ENCODE measurements at regions not wholly inside any gene's neighbourhood (a gene's known extent, or its start where the extent isn't known, plus 50 kb on each side); places are given as distances from the start of the nearest gene placed in this dataset.

DNA sequence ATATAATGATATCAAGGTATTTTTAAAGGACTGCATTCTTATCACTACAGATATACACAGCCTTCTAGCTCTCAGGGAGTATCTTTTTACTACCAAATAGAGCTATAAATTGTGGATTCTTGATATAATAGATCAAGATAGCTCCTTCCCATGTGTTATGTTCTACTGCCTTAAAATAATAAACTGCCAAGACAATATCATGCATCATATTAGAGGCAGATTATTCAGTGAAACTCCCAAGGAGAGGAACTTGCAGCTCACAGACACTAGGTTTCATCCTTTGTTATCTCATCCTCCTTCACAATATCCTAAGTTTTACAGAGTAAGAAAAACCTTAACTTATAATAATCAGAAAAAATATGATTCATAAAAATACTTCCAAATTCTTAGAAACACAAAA lies 802.8 kb downstream of the DIAPH3 start:
- POLR2A ChIA-PET, result no interaction called here
- no peak overlapping the region for H3K4me3 ChIP-seq (ENCODE audit: low read depth, low read length)
- CTCF ChIA-PET, result no interaction called here
- TF ChIP-seq, protein P1, sequence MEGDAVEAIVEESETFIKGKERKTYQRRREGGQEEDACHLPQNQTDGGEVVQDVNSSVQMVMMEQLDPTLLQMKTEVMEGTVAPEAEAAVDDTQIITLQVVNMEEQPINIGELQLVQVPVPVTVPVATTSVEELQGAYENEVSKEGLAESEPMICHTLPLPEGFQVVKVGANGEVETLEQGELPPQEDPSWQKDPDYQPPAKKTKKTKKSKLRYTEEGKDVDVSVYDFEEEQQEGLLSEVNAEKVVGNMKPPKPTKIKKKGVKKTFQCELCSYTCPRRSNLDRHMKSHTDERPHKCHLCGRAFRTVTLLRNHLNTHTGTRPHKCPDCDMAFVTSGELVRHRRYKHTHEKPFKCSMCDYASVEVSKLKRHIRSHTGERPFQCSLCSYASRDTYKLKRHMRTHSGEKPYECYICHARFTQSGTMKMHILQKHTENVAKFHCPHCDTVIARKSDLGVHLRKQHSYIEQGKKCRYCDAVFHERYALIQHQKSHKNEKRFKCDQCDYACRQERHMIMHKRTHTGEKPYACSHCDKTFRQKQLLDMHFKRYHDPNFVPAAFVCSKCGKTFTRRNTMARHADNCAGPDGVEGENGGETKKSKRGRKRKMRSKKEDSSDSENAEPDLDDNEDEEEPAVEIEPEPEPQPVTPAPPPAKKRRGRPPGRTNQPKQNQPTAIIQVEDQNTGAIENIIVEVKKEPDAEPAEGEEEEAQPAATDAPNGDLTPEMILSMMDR (IDR thresholded peaks at IDR 0.05; ENCODE audit: insufficient read depth, low read length, missing control alignments), result no peak
- DNase-seq (ENCODE audit: low read depth, low spot score), result no peak

DNA sequence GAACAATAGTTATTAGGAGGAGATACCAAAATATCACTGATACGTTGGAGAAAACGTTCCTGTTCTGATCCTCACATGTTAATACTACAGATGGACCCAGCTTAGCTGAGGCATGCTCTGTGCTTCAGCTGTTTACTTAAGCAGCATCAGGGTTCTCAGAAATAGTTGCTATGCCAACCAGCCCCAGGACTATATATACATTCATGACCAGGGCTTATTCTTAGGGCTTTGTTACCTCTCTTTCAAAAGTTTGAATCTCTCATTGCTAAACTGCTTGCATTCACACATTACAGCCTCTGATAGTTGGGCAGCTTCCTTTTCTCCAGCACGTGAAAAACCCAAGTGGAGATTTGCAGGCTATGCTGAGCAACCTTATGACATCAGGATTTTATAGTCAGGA lies 800.4 kb downstream of the DIAPH3 start:
- CTCF ChIA-PET, result no interaction called here

DNA sequence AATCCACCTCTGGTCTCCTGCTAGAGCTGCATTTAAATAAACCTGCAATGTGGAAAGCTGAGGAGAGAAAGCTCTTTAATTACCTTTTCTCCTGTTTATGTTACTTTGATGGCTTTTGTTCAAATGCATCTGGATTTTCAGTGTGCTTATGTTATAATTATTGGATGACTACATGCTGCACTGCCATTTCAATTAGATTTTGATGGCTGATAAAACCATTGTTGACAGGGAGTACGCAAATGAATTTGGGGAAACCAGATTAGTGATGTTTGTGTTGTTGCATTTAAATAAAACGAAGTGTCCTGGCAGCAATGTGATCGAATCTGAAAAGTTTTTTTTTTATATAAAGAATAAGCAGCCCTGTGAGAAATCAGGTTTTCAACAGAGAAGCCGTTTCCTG lies 799.8 kb downstream of the DIAPH3 start:
- ChIA-PET CTCF (no interaction called here), POLR2A (no interaction called here)
- no peak overlapping the region for H3K4me3 ChIP-seq (ENCODE audit: low read depth, low read length)
- TF ChIP-seq, protein P1 (IDR thresholded peaks at IDR 0.05; ENCODE audit: insufficient read depth, low read length, missing control alignments), result no peak
- no peak for DNase-seq (ENCODE audit: low read depth, low spot score)

More for the DNA sequence above, 800.4 kb downstream of the DIAPH3 start:
- TF ChIP-seq, protein P1 (IDR thresholded peaks at IDR 0.05; ENCODE audit: insufficient read depth, low read length, missing control alignments), result no peak
- H3K4me3 ChIP-seq (ENCODE audit: low read depth, low read length), result no peak overlapping the region
- no peak for DNase-seq (ENCODE audit: low read depth, low spot score)
- POLR2A ChIA-PET, result no interaction called here

DNA sequence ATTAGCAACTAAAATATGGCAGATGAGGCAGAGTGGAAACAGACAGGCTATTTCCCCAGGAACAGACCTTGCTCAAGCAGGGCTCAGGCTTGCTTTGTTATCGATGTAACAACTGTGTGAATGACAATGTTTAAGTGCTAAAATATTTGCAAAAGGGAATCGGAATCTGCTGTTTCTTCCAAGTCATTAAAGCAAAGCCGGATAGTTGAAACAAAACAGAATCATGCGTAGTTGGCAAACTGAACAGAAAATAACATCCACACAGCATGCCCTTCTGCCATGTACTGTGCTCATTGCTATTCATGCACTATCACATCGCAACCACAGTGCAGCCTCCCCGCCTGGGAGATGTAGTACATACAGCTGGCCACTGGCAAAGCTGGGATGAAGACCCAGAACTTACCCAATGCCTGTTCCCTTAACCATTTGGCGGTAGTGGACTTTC lies 799.1 kb downstream of the DIAPH3 start:
- no peak overlapping the region for H3K4me3 ChIP-seq (ENCODE audit: low read depth, low read length)
- no peak for DNase-seq (ENCODE audit: low read depth, low spot score)
- CTCF ChIA-PET, result no interaction called here
- TF ChIP-seq, protein P1 (IDR thresholded peaks at IDR 0.05; ENCODE audit: insufficient read depth, low read length, missing control alignments), result no peak
- POLR2A ChIA-PET, result no interaction called here

DNA sequence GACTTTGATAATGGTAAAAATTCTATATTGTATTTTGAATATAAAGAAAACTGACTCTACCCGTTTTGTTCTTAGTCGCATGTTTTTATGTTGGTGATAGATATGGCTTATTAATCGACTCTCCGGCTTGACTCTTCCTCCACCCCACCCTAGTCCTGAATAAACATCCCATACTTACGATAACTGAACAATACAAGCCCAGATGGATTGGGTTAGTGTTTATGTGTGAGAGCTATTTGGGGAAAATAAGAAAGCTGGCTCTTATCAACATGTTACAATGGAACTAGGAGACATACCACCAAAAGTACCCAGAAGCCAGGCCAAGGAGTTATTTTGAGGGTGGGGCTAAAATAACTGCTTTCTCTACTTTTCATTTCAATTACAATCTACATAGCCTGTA lies 796.3 kb downstream of the DIAPH3 start:
- no peak for DNase-seq (ENCODE audit: low read depth, low spot score)
- TF ChIP-seq, protein P1 (IDR thresholded peaks at IDR 0.05; ENCODE audit: insufficient read depth, low read length, missing control alignments), result no peak
- CTCF ChIA-PET, result no interaction called here
- POLR2A ChIA-PET, result no interaction called here
- no peak overlapping the region for H3K4me3 ChIP-seq (ENCODE audit: low read depth, low read length)

DNA sequence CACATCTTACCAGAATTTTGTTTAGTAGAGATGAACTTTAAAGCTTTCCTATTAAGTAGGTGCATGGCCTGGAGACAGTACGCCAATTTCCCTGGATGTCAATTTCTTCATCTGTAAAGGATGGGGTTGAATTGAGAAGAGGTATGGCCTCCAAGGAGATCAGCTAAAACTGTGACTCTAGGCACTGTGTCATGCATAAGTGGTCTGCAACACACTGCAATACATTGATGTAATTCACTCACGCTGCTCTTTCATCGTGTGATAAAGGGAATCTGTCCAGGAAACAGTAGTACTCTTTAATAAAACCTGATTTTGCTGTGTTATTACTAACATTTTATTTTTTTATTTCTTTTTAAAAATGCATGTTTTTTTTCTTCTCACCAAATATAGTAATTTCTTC lies 795.8 kb downstream of the DIAPH3 start:
- H3K4me3 ChIP-seq (ENCODE audit: low read depth, low read length), result no peak overlapping the region
- CTCF ChIA-PET, result interaction anchor here (1.8 kb wide), 1 partner anchor 311 kb away, joined by 4 read pairs; no protein-coding TSS in a partner anchor
- TF ChIP-seq, protein P1 (IDR thresholded peaks at IDR 0.05; ENCODE audit: insufficient read depth, low read length, missing control alignments), result no peak
- POLR2A ChIA-PET, result no interaction called here
- no peak for DNase-seq (ENCODE audit: low read depth, low spot score)
